Stomach (tissue), 4 donors: ENCODE measurements at regions not wholly inside any gene's neighbourhood (a gene's known extent, or its start where the extent isn't known, plus 50 kb on each side); places are given as distances from the start of the nearest gene placed in this dataset.

Experiments
- EP300 ChIP-seq: sonication (generic); formaldehyde crosslinking; IDR thresholded peaks from one replicate; pipeline ENCODE4 v1.6.1; 2017; ENCODE audit warnings: antibody characterized with exemption
- POLR2A ChIP-seq, 4 donors: fragments of 450-650 bp; IDR thresholded peaks; one replicate each; pipeline ENCODE4 v1.6.1; 2016; ENCODE audit warnings: antibody characterized with exemption in 4 of 4, control low read depth in 2 of 4, mild to moderate bottlenecking in 1 of 4, moderate library complexity in 1 of 4
- POLR2AphosphoS5 ChIP-seq, 3 donors: sonication (generic); formaldehyde crosslinking; IDR thresholded peaks; one replicate each; pipeline ENCODE4 v1.6.1; 2016; ENCODE audit warnings: antibody characterized with exemption in 3 of 3
- TF ChIP-seq, protein P1 (sequence below), 7 experiments: fragments of 450-650 bp in 4 of 7; fragments of 200-600 bp in 3 of 7; sonication (generic) in 3 of 7; IDR thresholded peaks; one replicate each; pipeline ENCODE4 v1.5.1; 2016 to 2019; ENCODE audit warnings: antibody characterized with exemption in 7 of 7, control low read depth in 2 of 7, mild to moderate bottlenecking in 1 of 7

DNA sequence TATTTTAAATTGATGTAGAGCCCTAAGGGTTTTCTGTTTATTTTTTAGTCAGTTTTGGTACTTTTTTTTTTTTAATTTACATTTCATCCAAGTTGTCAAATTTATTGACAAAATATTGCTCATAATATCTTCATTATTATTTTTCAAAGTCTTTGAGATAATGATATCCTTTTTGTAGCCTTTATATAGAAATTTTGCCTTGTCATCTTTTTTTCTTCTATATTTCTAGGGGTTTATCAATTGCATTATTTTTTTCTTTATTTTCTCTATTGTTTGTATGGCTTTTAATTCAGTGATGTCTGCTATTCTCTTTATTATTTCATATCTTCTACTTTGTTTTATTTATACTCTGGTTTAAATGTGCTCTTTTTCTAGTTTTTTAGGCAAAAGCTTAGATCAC lies 863.0 kb upstream of the GJE1 start:
- TF ChIP-seq POLR2A (IDR thresholded peaks at IDR 0.05) (no peak), POLR2AphosphoS5 (IDR thresholded peaks at IDR 0.05) (no peak), EP300 (no peak)
- TF ChIP-seq, protein P1, sequence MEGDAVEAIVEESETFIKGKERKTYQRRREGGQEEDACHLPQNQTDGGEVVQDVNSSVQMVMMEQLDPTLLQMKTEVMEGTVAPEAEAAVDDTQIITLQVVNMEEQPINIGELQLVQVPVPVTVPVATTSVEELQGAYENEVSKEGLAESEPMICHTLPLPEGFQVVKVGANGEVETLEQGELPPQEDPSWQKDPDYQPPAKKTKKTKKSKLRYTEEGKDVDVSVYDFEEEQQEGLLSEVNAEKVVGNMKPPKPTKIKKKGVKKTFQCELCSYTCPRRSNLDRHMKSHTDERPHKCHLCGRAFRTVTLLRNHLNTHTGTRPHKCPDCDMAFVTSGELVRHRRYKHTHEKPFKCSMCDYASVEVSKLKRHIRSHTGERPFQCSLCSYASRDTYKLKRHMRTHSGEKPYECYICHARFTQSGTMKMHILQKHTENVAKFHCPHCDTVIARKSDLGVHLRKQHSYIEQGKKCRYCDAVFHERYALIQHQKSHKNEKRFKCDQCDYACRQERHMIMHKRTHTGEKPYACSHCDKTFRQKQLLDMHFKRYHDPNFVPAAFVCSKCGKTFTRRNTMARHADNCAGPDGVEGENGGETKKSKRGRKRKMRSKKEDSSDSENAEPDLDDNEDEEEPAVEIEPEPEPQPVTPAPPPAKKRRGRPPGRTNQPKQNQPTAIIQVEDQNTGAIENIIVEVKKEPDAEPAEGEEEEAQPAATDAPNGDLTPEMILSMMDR (IDR thresholded peaks at IDR 0.05), result no peak
